H1 (cell line): ENCODE measurements at regions not wholly inside any gene's neighbourhood (a gene's known extent, or its start where the extent isn't known, plus 50 kb on each side); places are given as distances from the start of the nearest gene placed in this dataset.

Source experiments
- CTCF ChIA-PET: fragments of 300-600 bp; sonication (Branson Sonifier 250); formaldehyde crosslinking; loops from one replicate; lab custom pipeline; 2021; ENCODE audit not compliant: partially characterized antibody; lab: Charles Lee
- POLR2A ChIA-PET: fragments of 300-600 bp; sonication (Branson Sonifier 250); formaldehyde crosslinking; loops from one replicate; lab custom pipeline; 2021; ENCODE audit warnings: inconsistent platforms; ENCODE audit not compliant: partially characterized antibody; lab: Charles Lee
- DNase-seq, 2 experiments: peaks; one replicate each; pipeline versions ENCODE4 v3.0.0 to v3.0.0-alpha.2; 2010 to 2022; ENCODE audit warnings: low spot score in 2 of 2, low read depth in 1 of 2, mixed read lengths in 1 of 2
- FAIRE-seq: peaks from 2 replicates; lab custom pipeline; 2011; peaks lifted over from hg19 to GRCh38; lab: Jason Lieb, UNC
- H2AFZ ChIP-seq: 2 replicates; pipeline ENCODE4 v1.8.1; 2012; ENCODE audit warnings: low read length, inconsistent platforms
- H2AK5ac ChIP-seq: 2 replicates; pipeline ENCODE4 v1.6.1; 2013; ENCODE audit warnings: low read depth, low read length
- H2BK120ac ChIP-seq: replicated peaks from 2 replicates; pipeline ENCODE3; 2013; ENCODE audit warnings: low read depth, low read length, inconsistent platforms
- H2BK12ac ChIP-seq: 2 replicates; pipeline ENCODE4 v1.6.1; 2013; ENCODE audit warnings: low read depth, low read length
- H2BK15ac ChIP-seq: 2 replicates; pipeline ENCODE4 v1.6.1; 2013; ENCODE audit warnings: low read length
- H2BK20ac ChIP-seq: 2 replicates; pipeline ENCODE4 v1.6.1; 2013; ENCODE audit warnings: low read length
- H2BK5ac ChIP-seq: 2 replicates; pipeline ENCODE4 v1.6.1; 2013; ENCODE audit warnings: low read depth, low read length
- H3K14ac ChIP-seq: 2 replicates; pipeline ENCODE4 v1.6.1; 2013; ENCODE audit warnings: inconsistent platforms; ENCODE audit not compliant: insufficient read length
- H3K18ac ChIP-seq: 2 replicates; pipeline ENCODE4 v1.6.1; 2013; ENCODE audit warnings: low read length; ENCODE audit errors: extremely low read depth
- H3K23ac ChIP-seq: 2 replicates; pipeline ENCODE4 v1.6.1; 2013; ENCODE audit warnings: inconsistent platforms; ENCODE audit not compliant: insufficient read length
- H3K23me2 ChIP-seq: 2 replicates; pipeline ENCODE4 v1.6.1; 2013; ENCODE audit warnings: low read depth, low read length
- H3K27ac ChIP-seq: 2 replicates; pipeline ENCODE4 v1.6.1; 2011; ENCODE audit warnings: low read depth, low read length, inconsistent platforms
- H3K27me3 ChIP-seq, 4 experiments: replicated peaks in 1 of 4; 1 replicate in 1 of 4; 2 replicates in 3 of 4; pipeline versions ENCODE4 v1.6.1 to v1.8.1; 2011 to 2013; ENCODE audit warnings: low read length in 3 of 4, mild to moderate bottlenecking in 3 of 4, inconsistent platforms in 2 of 4, mixed read lengths in 2 of 4, moderate library complexity in 1 of 4; ENCODE audit not compliant: control insufficient read depth in 3 of 4, insufficient read depth in 3 of 4; ENCODE audit errors: extremely low read depth in 1 of 4
- H3K36me3 ChIP-seq, 4 experiments: 2 replicates each; pipeline versions ENCODE4 v1.6.1 to v1.8.1; 2011 to 2013; ENCODE audit warnings: mild to moderate bottlenecking in 4 of 4, low read length in 3 of 4, moderate library complexity in 2 of 4, control low read depth in 1 of 4, inconsistent platforms in 1 of 4; ENCODE audit not compliant: insufficient read depth in 4 of 4, control insufficient read depth in 2 of 4
- H3K4ac ChIP-seq: replicated peaks from 2 replicates; pipeline ENCODE3; 2013; ENCODE audit warnings: low read length, low read depth, mixed read lengths, inconsistent platforms; ENCODE audit not compliant: insufficient read length
- H3K4me1 ChIP-seq, 4 experiments: replicated peaks in 1 of 4; 1 replicate in 1 of 4; 2 replicates in 3 of 4; pipeline versions ENCODE4 v1.6.1 to v1.8.1; 2011 to 2013; ENCODE audit warnings: low read length in 3 of 4, inconsistent platforms in 2 of 4, mixed read lengths in 1 of 4; ENCODE audit not compliant: insufficient read depth in 4 of 4, control insufficient read depth in 3 of 4
- H3K4me2 ChIP-seq, 2 experiments: 2 replicates each; pipeline versions ENCODE4 v1.6.1 to v1.8.1; 2011 to 2013; ENCODE audit warnings: low read depth in 2 of 2, low read length in 2 of 2, control low read depth in 1 of 2, inconsistent platforms in 1 of 2, mild to moderate bottlenecking in 1 of 2; ENCODE audit not compliant: insufficient read depth in 1 of 2
- H3K4me3 ChIP-seq, 4 experiments: fragments of 200-600, 300-600 bp in 1 of 4; sonication (generic), shearing (Covaris generic), sonication (Bioruptor Twin) in 1 of 4; 2 replicates each; pipeline versions ENCODE4 v1.5.1 to v1.8.1; 2011 to 2016; ENCODE audit warnings: low read length in 4 of 4, low read depth in 3 of 4, control low read depth in 2 of 4, inconsistent platforms in 2 of 4, mild to moderate bottlenecking in 2 of 4, mixed read lengths in 1 of 4, moderate library complexity in 1 of 4; ENCODE audit not compliant: insufficient read depth in 2 of 4; ENCODE audit errors: extremely low read depth in 1 of 4
- H3K56ac ChIP-seq: replicated peaks from 2 replicates; pipeline ENCODE3; 2013; ENCODE audit warnings: low read depth, mild to moderate bottlenecking, mixed read lengths, low read length, inconsistent platforms; ENCODE audit not compliant: insufficient read length
- H3K79me1 ChIP-seq: 2 replicates; pipeline ENCODE4 v1.6.1; 2013; ENCODE audit warnings: low read depth, low read length, control low read depth
- H3K79me2 ChIP-seq, 2 experiments: 2 replicates each; pipeline versions ENCODE4 v1.6.1 to v1.8.1; 2012 to 2013; ENCODE audit warnings: low read length in 2 of 2, mild to moderate bottlenecking in 2 of 2, inconsistent platforms in 1 of 2; ENCODE audit not compliant: insufficient read depth in 2 of 2, control insufficient read depth in 1 of 2
- H3K9ac ChIP-seq, 4 experiments: replicated peaks in 1 of 4; 1 replicate in 1 of 4; 2 replicates in 3 of 4; pipeline versions ENCODE4 v1.6.1 to v1.8.1; 2011 to 2013; ENCODE audit warnings: low read depth in 3 of 4, low read length in 3 of 4, control low read depth in 2 of 4, mild to moderate bottlenecking in 2 of 4, moderate library complexity in 2 of 4, inconsistent platforms in 1 of 4; ENCODE audit errors: extremely low read depth in 1 of 4
- H3K9me3 ChIP-seq, 2 experiments: 2 replicates each; pipeline versions ENCODE4 v1.6.1 to v1.8.1; 2012 to 2013; ENCODE audit warnings: mild to moderate bottlenecking in 2 of 2, moderate library complexity in 2 of 2, control low read depth in 1 of 2, inconsistent platforms in 1 of 2, low read depth in 1 of 2, low read length in 1 of 2, mixed read lengths in 1 of 2; ENCODE audit not compliant: insufficient read depth in 2 of 2
- H4K20me1 ChIP-seq, 2 experiments: replicated peaks in 1 of 2; 2 replicates each; pipeline versions ENCODE3 to v1.8.1; 2011 to 2013; ENCODE audit warnings: inconsistent platforms in 2 of 2, low read length in 2 of 2, mild to moderate bottlenecking in 1 of 2; ENCODE audit not compliant: insufficient read depth in 2 of 2, control insufficient read depth in 1 of 2
- H4K5ac ChIP-seq: 2 replicates; pipeline ENCODE4 v1.6.1; 2013; ENCODE audit warnings: low read length, low read depth, mixed read lengths, inconsistent platforms; ENCODE audit not compliant: insufficient read length
- H4K8ac ChIP-seq: 2 replicates; pipeline ENCODE4 v1.8.0; 2013; ENCODE audit warnings: mild to moderate bottlenecking, moderate library complexity, low read length, inconsistent platforms; ENCODE audit not compliant: insufficient read depth; ENCODE audit errors: extremely low read depth
- H4K91ac ChIP-seq: replicated peaks from 2 replicates; pipeline ENCODE3; 2013; ENCODE audit warnings: low read length, mixed read lengths, inconsistent platforms; ENCODE audit not compliant: insufficient read length
- ATF3 ChIP-seq: IDR thresholded peaks from 2 replicates; pipeline ENCODE4 v1.6.1; 2011; ENCODE audit warnings: low read depth, mild to moderate bottlenecking, low read length; ENCODE audit not compliant: insufficient read depth
- BACH1 ChIP-seq: IDR thresholded peaks from 2 replicates; pipeline ENCODE4 v1.6.1; 2012; ENCODE audit warnings: low read length, improper control_type of control experiment
- BCL11A ChIP-seq, 2 experiments: IDR thresholded peaks; one replicate each; pipeline ENCODE4 v1.6.1; 2011; ENCODE audit warnings: low read depth in 2 of 2, low read length in 2 of 2, mild to moderate bottlenecking in 2 of 2
- CBX8 ChIP-seq: fragments of 300-800, 300-1000 bp; sonication (generic); IDR thresholded peaks from 2 replicates; pipeline ENCODE4 v1.7.1; 2016; ENCODE audit warnings: low read depth, low read length, borderline replicate concordance
- EGR1 ChIP-seq: IDR thresholded peaks from 2 replicates; pipeline ENCODE4 v1.6.1; 2011; ENCODE audit warnings: low read depth, low read length, borderline replicate concordance
- MAFK ChIP-seq: IDR thresholded peaks from 2 replicates; pipeline ENCODE4 v1.6.1; 2012; ENCODE audit warnings: low read depth, mild to moderate bottlenecking, improper control_type of control experiment, low read length
- NANOG ChIP-seq: IDR thresholded peaks from 2 replicates; pipeline ENCODE4 v1.6.1; 2011; ENCODE audit warnings: low read length, low read depth, mild to moderate bottlenecking, inconsistent platforms; ENCODE audit not compliant: insufficient read depth, poor library complexity, severe bottlenecking
- POLR2AphosphoS5 ChIP-seq: IDR thresholded peaks from 2 replicates; pipeline ENCODE4 v1.6.1; 2011; ENCODE audit warnings: low read depth, low read length
- RFX5 ChIP-seq: IDR thresholded peaks from 2 replicates; pipeline ENCODE4 v1.6.1; 2011; ENCODE audit warnings: low read depth, low read length, improper control_type of control experiment, borderline replicate concordance
- SP4 ChIP-seq: IDR thresholded peaks from 2 replicates; pipeline ENCODE4 v1.6.1; 2012; ENCODE audit warnings: low read length, inconsistent platforms
- TCF12 ChIP-seq: IDR thresholded peaks from 2 replicates; pipeline ENCODE4 v1.6.1; 2011; ENCODE audit warnings: low read depth, mild to moderate bottlenecking, low read length
- WGBS, 2 experiments: shearing (Covaris generic) in 1 of 2; methylation state at CpG; one replicate each; pipeline versions ENCODE4 v1.1.6 to v1.1.7; 2013 to 2015; ENCODE audit warnings: low lambda C conversion rate in 2 of 2, mixed read lengths in 2 of 2, inconsistent platforms in 1 of 2, low coverage in 1 of 2, missing lambda C conversion rate in 1 of 2; ENCODE audit not compliant: insufficient replicate concordance in 2 of 2, insufficient coverage in 1 of 2, insufficient read length in 1 of 2; ENCODE audit errors: extremely low coverage in 1 of 2, missing lambda C conversion rate in 1 of 2; 5-methylcytosine and 5-hydroxymethylcytosine counted together
- TF ChIP-seq, protein P1 (sequence below), 3 experiments: IDR thresholded peaks; 1 replicate in 2 of 3; 2 replicates in 1 of 3; pipeline versions ENCODE4 v1.5.1 to v1.6.1; 2011; ENCODE audit warnings: low read length in 3 of 3, mild to moderate bottlenecking in 3 of 3, inconsistent platforms in 2 of 3, low read depth in 1 of 3, moderate library complexity in 1 of 3; ENCODE audit not compliant: insufficient read depth in 1 of 3; ENCODE audit errors: control extremely low read depth in 1 of 3

DNA sequence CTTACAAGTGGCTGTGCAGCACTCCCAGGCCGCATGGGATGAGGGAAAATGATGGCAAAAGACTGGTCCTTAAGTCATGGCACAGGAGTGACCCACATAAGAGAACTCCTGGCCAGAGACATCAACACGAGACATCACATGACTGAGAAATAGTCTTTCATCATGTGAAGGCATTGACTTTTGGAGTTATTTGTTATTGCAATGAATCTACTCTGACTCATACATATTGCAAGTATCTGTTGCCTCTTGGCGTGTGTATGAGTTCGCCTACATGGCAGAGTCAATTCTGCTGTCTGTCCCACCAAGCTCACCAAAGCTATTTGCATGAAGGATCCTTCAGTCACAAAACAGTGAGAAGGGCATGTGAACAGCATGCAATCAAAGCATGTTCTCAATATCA is 59.7 kb upstream of the HABP2 start:
- Histone ChIP-seq H2BK12ac (no peak overlapping the region), H3K27me3 (no peaks in the 10 kb centered on the region), H3K14ac (no peak overlapping the region), H2AFZ (no peak overlapping the region), H3K23me2 (no peaks in the 10 kb centered on the region), H4K20me1 (no peaks in the 10 kb centered on the region), H2BK5ac (no peak overlapping the region), H3K23ac (no peak overlapping the region), H3K56ac (no peak overlapping the region), H3K79me2 (no peaks in the 10 kb centered on the region), H2BK20ac (no peak overlapping the region), H4K5ac (no peak overlapping the region), H2BK120ac (no peak overlapping the region), H3K4me1 (peaks cover 0 to 3% (median 0%) of the 10 kb centered on the region in 4 experiments; a peak in 1 of 7 replicates), H2BK15ac (no peak overlapping the region), H3K4me2 (no peak overlapping the region), H3K18ac (no peak overlapping the region), H2AK5ac (no peak overlapping the region), H3K36me3 (no peaks in the 10 kb centered on the region), H3K27ac (no peak overlapping the region), H3K4ac (no peak overlapping the region), H3K9ac (no peak overlapping the region), H3K9me3 (no peaks in the 10 kb centered on the region), H3K4me3 (no peak overlapping the region), H4K91ac (no peak overlapping the region), H3K79me1 (no peaks in the 10 kb centered on the region), H4K8ac (no peak overlapping the region)
- WGBS, 2 experiments = 92% methylated on average over 4 of the region's 4 CpGs; no CpG with 5 or more reads in 1 of the 2 experiments
- CTCF ChIA-PET = interaction anchor here (1.0 to 1.3 kb wide), 2 partner anchors 28 to 71 kb away, joined by 3 to 7 read pairs; no protein-coding TSS in a partner anchor
- FAIRE-seq = no peak
- POLR2A ChIA-PET = interaction anchor here (0.6 kb wide), 1 partner anchor 18 kb away, joined by 3 read pairs; no protein-coding TSS in a partner anchor
- no peak for DNase-seq
- TF ChIP-seq POLR2AphosphoS5 (no peak), MAFK (no peak), ATF3 (no peak), RFX5 (no peak), SP4 (no peak), NANOG (no peak), BACH1 (no peak), EGR1 (no peak), CBX8 (no peak), TCF12 (no peak), BCL11A (IDR thresholded peaks at IDR 0.05; ENCODE audit: low read depth in 2 of 2, low read length in 2 of 2) (no peak)
- TF ChIP-seq, protein P1, sequence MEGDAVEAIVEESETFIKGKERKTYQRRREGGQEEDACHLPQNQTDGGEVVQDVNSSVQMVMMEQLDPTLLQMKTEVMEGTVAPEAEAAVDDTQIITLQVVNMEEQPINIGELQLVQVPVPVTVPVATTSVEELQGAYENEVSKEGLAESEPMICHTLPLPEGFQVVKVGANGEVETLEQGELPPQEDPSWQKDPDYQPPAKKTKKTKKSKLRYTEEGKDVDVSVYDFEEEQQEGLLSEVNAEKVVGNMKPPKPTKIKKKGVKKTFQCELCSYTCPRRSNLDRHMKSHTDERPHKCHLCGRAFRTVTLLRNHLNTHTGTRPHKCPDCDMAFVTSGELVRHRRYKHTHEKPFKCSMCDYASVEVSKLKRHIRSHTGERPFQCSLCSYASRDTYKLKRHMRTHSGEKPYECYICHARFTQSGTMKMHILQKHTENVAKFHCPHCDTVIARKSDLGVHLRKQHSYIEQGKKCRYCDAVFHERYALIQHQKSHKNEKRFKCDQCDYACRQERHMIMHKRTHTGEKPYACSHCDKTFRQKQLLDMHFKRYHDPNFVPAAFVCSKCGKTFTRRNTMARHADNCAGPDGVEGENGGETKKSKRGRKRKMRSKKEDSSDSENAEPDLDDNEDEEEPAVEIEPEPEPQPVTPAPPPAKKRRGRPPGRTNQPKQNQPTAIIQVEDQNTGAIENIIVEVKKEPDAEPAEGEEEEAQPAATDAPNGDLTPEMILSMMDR (IDR thresholded peaks at IDR 0.05; ENCODE audit: control extremely low read depth in 1 of 3, insufficient read depth in 1 of 3, low read depth in 1 of 3, low read length in 3 of 3) = no peak
